ENCODE measurements at regions not wholly inside any gene's neighbourhood (a gene's known extent, or its start where the extent isn't known, plus 50 kb on each side); places are given as distances from the start of the nearest gene placed in this dataset.

DNA sequence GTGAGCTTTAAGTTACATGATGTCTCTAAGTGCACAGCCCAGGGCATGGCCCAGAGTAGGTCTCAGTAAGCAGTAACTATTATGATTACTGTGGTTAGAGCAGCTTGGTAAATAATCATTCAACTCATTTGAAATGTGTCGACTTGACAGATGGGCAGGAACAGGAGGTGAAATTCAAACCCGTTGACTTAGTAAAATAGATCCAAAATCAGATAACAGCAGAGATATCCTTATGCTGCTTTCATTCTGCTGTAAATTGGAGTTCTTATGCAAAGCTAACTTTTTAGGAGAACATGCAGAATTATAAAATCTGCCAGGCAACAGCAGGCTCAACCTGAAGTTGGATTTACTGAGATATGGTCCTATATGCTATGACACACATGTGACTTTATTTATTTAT lies 118.7 kb upstream of the KLHL25 start:
- no peak for FAIRE-seq
- intact Hi-C loops (cut with micrococcal nuclease) = no loop called here

DNA sequence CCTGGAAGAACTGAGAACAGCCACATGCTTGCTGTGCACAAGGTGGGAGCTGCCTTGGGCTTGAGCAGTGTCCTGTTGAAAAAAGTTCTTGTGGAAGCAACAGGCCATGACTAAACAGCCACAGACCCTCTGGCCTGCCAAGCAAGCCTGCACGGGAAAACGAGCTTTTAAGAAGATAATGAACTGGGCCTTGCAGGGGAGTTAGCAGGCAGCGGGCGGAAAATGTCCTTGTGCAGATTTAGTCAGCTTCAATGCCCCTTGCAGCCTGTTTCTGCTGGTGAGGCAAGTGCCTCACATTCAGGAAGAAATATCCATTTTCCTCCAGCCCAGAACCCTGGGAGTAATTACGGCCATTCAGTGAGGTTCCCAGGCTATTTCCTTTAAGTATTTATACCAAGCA lies 126.2 kb upstream of the KLHL25 start:
- no peak for DNase-seq (ENCODE audit: low read depth, low spot score)
- Histone ChIP-seq H3K4me2 (ENCODE audit: insufficient read depth, low read length) (no peak overlapping the region), H3K9me3 (replicated peaks; ENCODE audit: control insufficient read depth, insufficient read depth, low read length) (no peaks in the 10 kb centered on the region), H3K79me2 (ENCODE audit: control insufficient read depth, insufficient read depth, low read length) (no peaks in the 10 kb centered on the region), H3K4me3 (replicated peaks in 1 of 3; ENCODE audit: insufficient read depth in 1 of 3, low read depth in 1 of 3, low read length in 3 of 3) (no peak overlapping the region), H3K36me3 (ENCODE audit: control insufficient read depth in 2 of 2, extremely low read depth in 1 of 2, insufficient read depth in 2 of 2, low read length in 2 of 2) (no peaks in the 10 kb centered on the region), H3K4me1 (ENCODE audit: control insufficient read depth, extremely low read depth, insufficient read depth, low read length) (no peaks in the 10 kb centered on the region), H3K27me3 (ENCODE audit: control insufficient read depth in 2 of 2, insufficient read depth in 2 of 2, low read length in 2 of 2) (no peaks in the 10 kb centered on the region), H3K27ac (ENCODE audit: insufficient read depth, low read depth, low read length) (no peak overlapping the region), H2AFZ (ENCODE audit: low read depth, low read length) (no peak overlapping the region), H3K9ac (replicated peaks; ENCODE audit: extremely low read depth, insufficient read depth, low read length) (no peak overlapping the region), H4K20me1 (replicated peaks; ENCODE audit: control insufficient read depth, extremely low read depth, insufficient read depth, low read length) (no peaks in the 10 kb centered on the region), H3K9me1 (replicated peaks; ENCODE audit: control insufficient read depth, extremely low read depth, insufficient read depth, low read length) (no peaks in the 10 kb centered on the region)
- POLR2A ChIA-PET = no interaction called here
- intact Hi-C loops (cut with micrococcal nuclease) = no loop called here
- CTCF ChIA-PET = no interaction called here
- no TSS peak for BruUV-seq (replicated peaks)
- no peak for TF ChIP-seq POLR2A (IDR thresholded peaks at IDR 0.05; ENCODE audit: low read depth, low read length)
- TF ChIP-seq, protein P1, sequence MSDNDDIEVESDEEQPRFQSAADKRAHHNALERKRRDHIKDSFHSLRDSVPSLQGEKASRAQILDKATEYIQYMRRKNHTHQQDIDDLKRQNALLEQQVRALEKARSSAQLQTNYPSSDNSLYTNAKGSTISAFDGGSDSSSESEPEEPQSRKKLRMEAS (IDR thresholded peaks at IDR 0.05; ENCODE audit: insufficient read depth, insufficient read length) = no peak
- TF ChIP-seq MYC (IDR thresholded peaks at IDR 0.05; ENCODE audit: low read depth, low read length) = no peak
- TF ChIP-seq FOS (IDR thresholded peaks at IDR 0.05; ENCODE audit: borderline replicate concordance, insufficient read depth, low read length) = no peak
- TF ChIP-seq, protein P2, sequence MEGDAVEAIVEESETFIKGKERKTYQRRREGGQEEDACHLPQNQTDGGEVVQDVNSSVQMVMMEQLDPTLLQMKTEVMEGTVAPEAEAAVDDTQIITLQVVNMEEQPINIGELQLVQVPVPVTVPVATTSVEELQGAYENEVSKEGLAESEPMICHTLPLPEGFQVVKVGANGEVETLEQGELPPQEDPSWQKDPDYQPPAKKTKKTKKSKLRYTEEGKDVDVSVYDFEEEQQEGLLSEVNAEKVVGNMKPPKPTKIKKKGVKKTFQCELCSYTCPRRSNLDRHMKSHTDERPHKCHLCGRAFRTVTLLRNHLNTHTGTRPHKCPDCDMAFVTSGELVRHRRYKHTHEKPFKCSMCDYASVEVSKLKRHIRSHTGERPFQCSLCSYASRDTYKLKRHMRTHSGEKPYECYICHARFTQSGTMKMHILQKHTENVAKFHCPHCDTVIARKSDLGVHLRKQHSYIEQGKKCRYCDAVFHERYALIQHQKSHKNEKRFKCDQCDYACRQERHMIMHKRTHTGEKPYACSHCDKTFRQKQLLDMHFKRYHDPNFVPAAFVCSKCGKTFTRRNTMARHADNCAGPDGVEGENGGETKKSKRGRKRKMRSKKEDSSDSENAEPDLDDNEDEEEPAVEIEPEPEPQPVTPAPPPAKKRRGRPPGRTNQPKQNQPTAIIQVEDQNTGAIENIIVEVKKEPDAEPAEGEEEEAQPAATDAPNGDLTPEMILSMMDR (IDR thresholded peaks at IDR 0.05; ENCODE audit: extremely low read depth in 1 of 2, insufficient read depth in 1 of 2, low read depth in 1 of 2, low read length in 2 of 2) = no peak
- no peak for TF ChIP-seq GATA2 (IDR thresholded peaks at IDR 0.05; ENCODE audit: insufficient read depth, insufficient read length, low read depth, low read length)
- no peak for TF ChIP-seq POLR2AphosphoS5 (IDR thresholded peaks at IDR 0.05; ENCODE audit: insufficient read depth, low read depth, low read length)
- no peak for TF ChIP-seq JUN (IDR thresholded peaks at IDR 0.05; ENCODE audit: borderline replicate concordance, insufficient read depth, insufficient read length, low read depth)
- TF ChIP-seq EZH2 (IDR thresholded peaks at IDR 0.05; ENCODE audit: borderline replicate concordance, low read depth, low read length, severe bottlenecking) = no peak
- dilution Hi-C loops (cut with MboI; ENCODE audit: extremely low pct_ligation_motif_present, low sequenced_read_pairs) = no loop called here
- no peak for FAIRE-seq

More for the DNA sequence above, 118.7 kb upstream of the KLHL25 start:
- H2AFZ ChIP-seq (ENCODE audit: low read depth, low read length) = no peak overlapping the region
- H3K4me3 ChIP-seq (replicated peaks in 1 of 3; ENCODE audit: insufficient read depth in 1 of 3, low read depth in 1 of 3, low read length in 3 of 3) = no peak overlapping the region
- no peak overlapping the region for H3K4me2 ChIP-seq (ENCODE audit: insufficient read depth, low read length)
- no TSS peak for BruUV-seq (replicated peaks)
- H3K4me1 ChIP-seq (ENCODE audit: control insufficient read depth, extremely low read depth, insufficient read depth, low read length) = no peaks in the 10 kb centered on the region
- H3K79me2 ChIP-seq (ENCODE audit: control insufficient read depth, insufficient read depth, low read length) = no peaks in the 10 kb centered on the region
- no peaks in the 10 kb centered on the region for H3K27me3 ChIP-seq (ENCODE audit: control insufficient read depth in 2 of 2, insufficient read depth in 2 of 2, low read length in 2 of 2)
- ChIA-PET CTCF (no interaction called here), POLR2A (no interaction called here)
- H3K36me3 ChIP-seq (ENCODE audit: control insufficient read depth in 2 of 2, extremely low read depth in 1 of 2, insufficient read depth in 2 of 2, low read length in 2 of 2) = no peaks in the 10 kb centered on the region
- H4K20me1 ChIP-seq (replicated peaks; ENCODE audit: control insufficient read depth, extremely low read depth, insufficient read depth, low read length) = no peaks in the 10 kb centered on the region
- no peak for DNase-seq (ENCODE audit: low read depth, low spot score)
- no peak overlapping the region for H3K9ac ChIP-seq (replicated peaks; ENCODE audit: extremely low read depth, insufficient read depth, low read length)
- dilution Hi-C loops (cut with MboI; ENCODE audit: extremely low pct_ligation_motif_present, low sequenced_read_pairs) = no loop called here
- no peaks in the 10 kb centered on the region for H3K9me1 ChIP-seq (replicated peaks; ENCODE audit: control insufficient read depth, extremely low read depth, insufficient read depth, low read length)
- no peaks in the 10 kb centered on the region for H3K9me3 ChIP-seq (replicated peaks; ENCODE audit: control insufficient read depth, insufficient read depth, low read length)
- H3K27ac ChIP-seq (ENCODE audit: insufficient read depth, low read depth, low read length) = no peak overlapping the region
- TF ChIP-seq POLR2A (IDR thresholded peaks at IDR 0.05; ENCODE audit: low read depth, low read length) = no peak
- no peak for TF ChIP-seq JUN (IDR thresholded peaks at IDR 0.05; ENCODE audit: borderline replicate concordance, insufficient read depth, insufficient read length, low read depth)

Measured in endothelial cell of umbilical vein (primary cell).